Urinary bladder (tissue), 3 donors: ENCODE measurements at regions not wholly inside any gene's neighbourhood (a gene's known extent, or its start where the extent isn't known, plus 50 kb on each side); places are given as distances from the start of the nearest gene placed in this dataset.

ENCODE experiments used
- DNase-seq: peaks from one replicate; pipeline ENCODE4 v3.0.0-alpha.2; 2015; ENCODE audit errors: extremely low spot score
- H3K27ac ChIP-seq: one replicate; pipeline ENCODE4 v1.5.1; 2013; ENCODE audit warnings: low read depth, mild to moderate bottlenecking, moderate library complexity
- H3K36me3 ChIP-seq: one replicate; pipeline ENCODE4 v1.6.1; 2013; ENCODE audit warnings: mild to moderate bottlenecking, moderate library complexity; ENCODE audit not compliant: insufficient read depth
- H3K4me1 ChIP-seq: one replicate; pipeline ENCODE4 v1.6.1; 2013; ENCODE audit warnings: mild to moderate bottlenecking, moderate library complexity; ENCODE audit not compliant: insufficient read depth
- H3K4me3 ChIP-seq: one replicate; pipeline ENCODE4 v1.5.1; 2013; ENCODE audit warnings: low read depth, low read length
- WGBS: extraction: QIAGEN DNeasy Blood & Tissue Kit; methylation state at CpG from one replicate; pipeline ENCODE4 v1.1.7; 2013; 5-methylcytosine and 5-hydroxymethylcytosine counted together
- donor health status: healthy with polysubstance abuse.
- donor health status: healthy.

- H3K4me3 ChIP-seq, result no peak overlapping the region
- DNase-seq, result no peak
- no peaks in the 10 kb centered on the region for H3K36me3 ChIP-seq
- WGBS, result 88% methylated on average over 2 of the region's 2 CpGs
- H3K4me1 ChIP-seq, result no peaks in the 10 kb centered on the region
- H3K27ac ChIP-seq, result no peak overlapping the region
These were observed 800.0 kb downstream of the CDH11 start for GRCh38 chr16:64321881-64322280.

- 93% methylated on average over 1 of the region's 1 CpG for WGBS
- H3K36me3 ChIP-seq, result no peaks in the 10 kb centered on the region
- H3K27ac ChIP-seq, result no peak overlapping the region
- H3K4me3 ChIP-seq, result no peak overlapping the region
- H3K4me1 ChIP-seq, result no peaks in the 10 kb centered on the region
- no peak for DNase-seq
These were observed 800.8 kb downstream of the CDH11 start for GRCh38 chr16:64321066-64321465.

- DNase-seq, result no peak
- no peak overlapping the region for H3K27ac ChIP-seq
- H3K36me3 ChIP-seq, result no peaks in the 10 kb centered on the region
- no peak overlapping the region for H3K4me3 ChIP-seq
- 93% methylated on average over 1 of the region's 1 CpG for WGBS
- H3K4me1 ChIP-seq, result no peaks in the 10 kb centered on the region
These were observed 804.3 kb downstream of the CDH11 start for GRCh38 chr16:64317601-64318000.

GRCh38 chr16:64313726-64314125 is 808.1 kb downstream of the CDH11 start:
- Histone ChIP-seq H3K4me3 (no peak overlapping the region), H3K27ac (no peak overlapping the region), H3K4me1 (no peaks in the 10 kb centered on the region), H3K36me3 (no peaks in the 10 kb centered on the region)
- WGBS, result 93% methylated on average over 4 of the region's 4 CpGs
- DNase-seq, result no peak

GRCh38 chr16:64312980-64313379 is 808.9 kb downstream of the CDH11 start:
- DNase-seq, result no peak
- Histone ChIP-seq H3K4me1 (no peaks in the 10 kb centered on the region), H3K4me3 (no peak overlapping the region), H3K36me3 (no peaks in the 10 kb centered on the region), H3K27ac (no peak overlapping the region)
- WGBS, result 96% methylated on average over 2 of the region's 2 CpGs

GRCh38 chr16:64312292-64312691 is 809.6 kb downstream of the CDH11 start:
- no peak for DNase-seq
- H3K27ac ChIP-seq, result no peak overlapping the region
- no peak overlapping the region for H3K4me3 ChIP-seq
- H3K36me3 ChIP-seq, result no peaks in the 10 kb centered on the region
- H3K4me1 ChIP-seq, result no peaks in the 10 kb centered on the region

GRCh38 chr16:64311241-64311640 is 810.6 kb downstream of the CDH11 start:
- no peaks in the 10 kb centered on the region for H3K36me3 ChIP-seq
- no peak overlapping the region for H3K27ac ChIP-seq
- no peak for DNase-seq
- H3K4me1 ChIP-seq, result no peaks in the 10 kb centered on the region
- no peak overlapping the region for H3K4me3 ChIP-seq
- 86% methylated on average over 1 of the region's 1 CpG for WGBS

GRCh38 chr16:64309398-64310110 is 812.3 kb downstream of the CDH11 start:
- 74% methylated on average over 2 of the region's 2 CpGs for WGBS
- DNase-seq, result no peak

GRCh38 chr16:64308721-64309120 is 813.1 kb downstream of the CDH11 start:
- Histone ChIP-seq H3K27ac (no peak overlapping the region), H3K4me1 (no peaks in the 10 kb centered on the region), H3K4me3 (no peak overlapping the region), H3K36me3 (no peaks in the 10 kb centered on the region)
- WGBS, result 90% methylated on average over 3 of the region's 3 CpGs
- DNase-seq, result no peak

More at GRCh38 chr16:64309398-64310110, 812.3 kb downstream of the CDH11 start:
- Histone ChIP-seq H3K27ac (no peak overlapping the region), H3K4me1 (no peaks in the 10 kb centered on the region), H3K36me3 (no peaks in the 10 kb centered on the region), H3K4me3 (no peak overlapping the region)

- Histone ChIP-seq H3K4me1 (no peaks in the 10 kb centered on the region), H3K4me3 (no peak overlapping the region), H3K36me3 (no peaks in the 10 kb centered on the region), H3K27ac (no peak overlapping the region)
- 96% methylated on average over 2 of the region's 2 CpGs for WGBS
- no peak for DNase-seq
These were observed 814.4 kb downstream of the CDH11 start for GRCh38 chr16:64307431-64307830.

GRCh38 chr16:64305663-64306062 is 816.2 kb downstream of the CDH11 start:
- no peak for DNase-seq
- no peak overlapping the region for H3K4me3 ChIP-seq
- H3K36me3 ChIP-seq, result no peaks in the 10 kb centered on the region
- 63% methylated on average over 1 of the region's 1 CpG for WGBS
- H3K4me1 ChIP-seq, result no peaks in the 10 kb centered on the region
- no peak overlapping the region for H3K27ac ChIP-seq

- no peaks in the 10 kb centered on the region for H3K4me1 ChIP-seq
- no peaks in the 10 kb centered on the region for H3K36me3 ChIP-seq
- H3K4me3 ChIP-seq, result no peak overlapping the region
- WGBS, result 50% methylated on average over 2 of the region's 2 CpGs
- H3K27ac ChIP-seq, result no peak overlapping the region
- no peak for DNase-seq
These were observed 816.9 kb downstream of the CDH11 start for GRCh38 chr16:64304951-64305350.

GRCh38 chr16:64304396-64304795 is 817.5 kb downstream of the CDH11 start:
- 71% methylated on average over 1 of the region's 1 CpG for WGBS
- H3K4me3 ChIP-seq, result no peak overlapping the region
- no peaks in the 10 kb centered on the region for H3K4me1 ChIP-seq
- DNase-seq, result no peak
- no peak overlapping the region for H3K27ac ChIP-seq
- H3K36me3 ChIP-seq, result no peaks in the 10 kb centered on the region

GRCh38 chr16:64297863-64298600 is 823.8 kb downstream of the CDH11 start:
- Histone ChIP-seq H3K27ac (no peak overlapping the region), H3K4me1 (no peaks in the 10 kb centered on the region), H3K36me3 (no peaks in the 10 kb centered on the region), H3K4me3 (no peak overlapping the region)
- no peak for DNase-seq
- WGBS, result 82% methylated on average over 10 of the region's 10 CpGs
